Stromal cell of bone marrow (primary cell): ENCODE measurements at regions not wholly inside any gene's neighbourhood (a gene's known extent, or its start where the extent isn't known, plus 50 kb on each side); places are given as distances from the start of the nearest gene placed in this dataset.

Experiments
- DNase-seq: peaks from one replicate; pipeline ENCODE4 v3.0.0-alpha.2; 2012; ENCODE audit warnings: low read depth

DNA sequence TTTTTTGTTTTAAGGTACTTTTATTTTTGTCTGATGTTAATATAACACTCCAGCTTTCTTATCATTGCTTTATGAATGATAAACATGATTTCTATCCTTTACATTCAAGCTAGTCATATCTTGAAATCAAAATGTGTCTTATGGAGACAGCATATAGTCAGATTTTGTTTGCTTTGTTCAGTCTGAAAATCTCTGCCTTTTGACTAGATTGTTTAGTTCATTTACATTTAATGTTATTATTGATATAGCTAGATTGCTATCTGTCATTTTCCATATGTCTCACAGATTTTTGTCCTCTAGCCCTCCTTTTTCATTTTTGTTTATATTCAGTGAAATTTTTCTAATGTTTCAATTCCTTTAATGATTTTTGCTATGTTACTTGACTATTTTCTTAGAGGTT, 332.8 kb downstream of the SMOC2 start:
- no peak for DNase-seq

DNA sequence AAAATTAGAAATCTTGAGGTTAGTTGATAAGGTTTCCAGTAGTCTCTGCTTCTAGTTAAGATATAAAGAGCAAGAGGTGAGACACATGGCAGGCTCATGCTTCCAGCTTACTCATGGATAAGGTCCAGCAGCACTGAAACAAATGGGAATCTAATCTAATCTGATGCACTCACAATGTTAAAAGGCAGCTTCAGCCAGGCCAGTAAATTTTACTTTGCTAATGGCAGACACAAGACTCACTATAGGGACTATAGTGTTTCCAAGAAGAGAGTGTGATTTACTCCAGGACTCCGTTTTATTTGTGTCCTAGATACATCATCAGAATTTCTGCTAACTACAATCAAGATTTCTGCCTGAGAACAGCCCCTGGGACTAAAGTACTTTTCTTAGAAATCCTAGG, 324.8 kb downstream of the SMOC2 start:
- no peak for DNase-seq

DNA sequence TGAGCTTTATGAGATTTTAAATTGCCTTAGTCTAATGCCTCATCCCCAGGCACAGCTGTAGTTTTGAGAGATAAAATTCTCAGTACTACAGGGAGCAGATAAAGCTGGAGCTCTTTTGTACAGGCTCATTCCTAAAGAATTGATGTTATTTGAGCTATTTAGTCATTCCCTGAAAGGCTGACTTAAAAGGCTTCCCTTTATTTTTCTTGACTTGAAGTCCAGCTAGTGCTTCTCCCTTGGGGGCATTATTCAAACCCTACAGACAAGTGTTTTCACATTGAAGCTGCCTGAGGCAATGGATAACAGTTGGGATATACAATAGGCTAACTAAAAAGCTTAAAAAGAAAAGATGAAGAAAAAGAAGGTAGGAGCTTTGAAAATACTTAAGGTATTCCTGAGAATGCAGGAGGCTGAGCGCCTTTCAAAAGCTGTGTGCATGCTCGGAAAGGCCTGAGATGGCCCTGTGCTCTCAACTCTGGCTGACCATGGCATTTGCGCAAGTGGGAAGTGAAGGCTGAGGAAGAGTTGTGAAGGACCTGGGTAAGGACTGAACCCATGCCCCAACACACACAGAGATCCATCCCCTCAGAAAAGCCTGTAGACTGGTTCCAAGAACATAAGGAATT, 315.1 kb downstream of the SMOC2 start:
- DNase-seq = peak; percentile 82

DNA sequence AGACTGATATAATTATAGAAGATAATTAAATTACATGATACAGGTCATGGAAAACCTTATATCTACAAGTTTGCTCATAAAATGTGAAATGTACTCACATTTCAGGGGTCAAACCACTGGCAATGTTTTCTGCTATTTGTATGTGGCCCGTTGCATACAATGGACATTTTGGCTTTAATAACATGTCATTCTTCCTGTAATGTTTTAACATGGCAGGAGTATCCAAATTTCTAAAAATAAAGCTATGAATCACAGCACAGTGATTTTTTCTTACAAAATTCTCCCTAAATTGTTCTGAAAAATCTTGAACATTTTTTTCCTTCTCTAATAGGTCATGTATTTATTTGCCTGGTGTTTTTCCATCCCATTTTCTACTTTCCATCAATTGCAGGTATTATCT, 305.7 kb downstream of the SMOC2 start:
- DNase-seq = no peak

DNA sequence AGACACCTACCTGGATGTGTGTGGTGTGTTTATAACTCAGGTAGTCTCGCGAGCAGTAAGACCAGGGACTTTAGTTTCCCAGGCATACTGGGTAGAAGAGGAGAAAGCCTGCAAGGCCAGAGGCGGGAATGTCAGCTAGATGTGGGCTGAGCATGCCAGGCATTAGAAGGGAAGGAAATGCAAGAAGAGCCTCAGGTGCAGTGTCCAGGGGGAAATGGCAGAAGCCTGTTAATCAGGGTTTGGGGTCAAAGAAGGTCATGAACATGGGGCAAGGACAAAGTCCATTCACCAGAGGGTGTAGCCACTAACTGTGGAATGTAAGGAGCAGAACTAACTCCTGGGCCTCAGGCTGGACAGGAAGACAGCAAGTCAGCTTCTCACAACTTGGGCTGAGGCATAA, 305.0 kb downstream of the SMOC2 start:
- no peak for DNase-seq

DNA sequence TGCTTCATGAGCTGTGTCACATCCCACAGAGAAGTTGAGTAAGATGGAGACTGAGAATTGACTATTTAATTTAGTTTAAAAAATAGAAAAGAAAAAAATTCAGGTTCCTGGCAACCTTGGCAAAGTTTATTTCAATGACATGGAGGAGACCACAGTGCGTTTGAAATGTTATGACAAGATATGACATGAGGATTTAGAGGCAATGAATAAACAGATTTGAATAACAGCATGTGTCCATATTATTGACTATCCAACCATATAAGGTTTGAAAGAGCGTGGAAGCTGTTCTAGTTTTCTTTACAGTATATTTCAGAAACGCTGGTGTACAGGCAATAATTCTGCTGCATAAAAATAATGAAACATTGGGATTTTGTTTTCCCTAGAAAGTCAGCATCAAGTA, 303.9 kb downstream of the SMOC2 start:
- DNase-seq = no peak

DNA sequence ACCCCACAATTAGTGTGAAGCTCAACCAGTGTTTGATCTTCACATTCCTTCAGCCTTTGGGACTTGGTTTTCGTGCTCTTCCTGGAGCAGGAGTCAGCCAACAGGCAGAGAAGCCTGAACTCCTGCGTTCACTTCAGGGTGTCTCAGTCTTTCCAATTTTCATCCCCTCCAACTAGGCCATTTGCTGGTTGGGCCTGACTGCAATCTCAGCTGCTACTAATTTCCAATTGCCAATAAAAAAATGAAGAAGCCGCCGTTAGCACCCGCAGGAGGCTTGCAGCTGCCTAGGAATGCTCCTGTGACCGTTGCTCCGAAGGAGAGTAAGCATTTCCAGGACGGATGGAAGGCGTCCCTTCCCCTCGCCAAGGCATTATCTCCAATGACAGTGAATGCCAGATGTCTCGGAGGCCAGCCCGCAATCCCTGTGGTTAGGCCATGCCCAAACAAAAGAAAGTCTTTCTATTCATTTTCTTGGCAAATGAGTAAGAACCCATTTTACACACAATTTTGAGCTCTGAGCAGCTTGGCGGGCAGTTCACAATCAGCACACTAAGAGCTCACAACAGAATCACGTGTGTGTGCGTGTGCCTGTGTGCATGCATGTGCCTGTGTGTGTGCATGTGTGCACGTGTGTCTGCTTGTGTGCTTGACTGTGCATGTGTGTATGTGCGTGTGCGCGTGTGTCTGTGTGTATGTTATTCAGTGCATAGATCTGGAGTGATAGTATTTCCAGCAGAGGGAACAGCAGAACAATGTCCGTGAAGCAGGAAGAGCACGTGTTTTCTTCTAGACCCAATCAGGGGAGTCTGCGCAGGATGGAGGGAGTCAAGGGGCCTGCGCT, 301.2 kb downstream of the SMOC2 start:
- no peak for DNase-seq

DNA sequence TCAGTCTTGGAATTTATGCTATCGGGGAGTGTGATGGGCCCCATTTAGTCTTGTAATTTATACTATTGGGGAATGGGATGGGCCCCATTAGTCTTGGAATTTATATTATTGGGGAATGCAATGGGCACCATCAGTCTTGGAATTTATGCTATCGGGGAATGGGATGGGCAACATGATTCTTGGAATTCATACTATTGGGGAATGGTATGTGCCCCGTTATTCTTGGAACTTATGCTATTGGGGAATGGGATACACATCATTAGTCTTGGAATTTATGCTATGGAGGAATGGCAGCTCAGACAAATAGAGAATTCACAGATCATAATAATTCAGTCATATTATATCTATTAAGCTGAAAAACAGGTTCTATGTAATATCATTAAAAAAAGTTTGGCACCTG, 300.3 kb downstream of the SMOC2 start:
- DNase-seq = no peak

DNA sequence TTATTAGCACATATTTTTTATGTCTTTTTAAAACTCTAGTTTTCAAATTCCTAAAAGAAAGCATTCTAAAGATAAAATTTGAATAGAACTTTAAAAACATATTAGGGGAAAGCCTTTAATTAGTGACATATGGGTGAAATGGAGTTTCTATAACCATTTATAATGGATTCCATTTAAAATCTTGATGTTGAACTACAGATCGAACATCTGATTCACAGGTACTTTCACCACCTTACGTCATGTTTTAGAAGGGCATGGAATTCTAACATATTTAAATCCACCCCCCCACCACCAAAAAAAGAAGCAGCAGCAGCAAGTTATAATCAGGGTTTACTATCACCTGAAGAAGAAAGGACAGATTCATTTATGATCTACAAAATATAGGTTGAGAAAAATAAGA, 298.4 kb downstream of the SMOC2 start:
- no peak for DNase-seq

DNA sequence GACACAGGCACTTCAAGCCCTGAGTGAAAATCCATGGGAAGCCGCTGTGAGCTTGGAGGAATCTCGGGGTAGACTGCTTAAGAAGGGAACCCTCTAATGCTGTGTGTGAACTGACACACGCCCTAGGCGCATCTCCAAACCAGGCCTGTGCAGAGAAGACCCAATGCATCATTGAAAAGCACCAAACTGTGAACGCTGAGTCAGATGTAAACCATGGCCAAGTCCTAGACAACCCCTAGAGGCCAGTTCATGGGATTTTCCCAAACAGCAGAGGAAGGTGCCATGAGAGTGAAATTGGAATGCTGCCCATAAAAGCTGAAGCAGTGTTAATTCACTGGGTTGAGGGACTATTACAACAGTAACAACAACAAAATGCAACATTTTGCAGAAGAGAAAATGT, 296.5 kb downstream of the SMOC2 start:
- DNase-seq = no peak

DNA sequence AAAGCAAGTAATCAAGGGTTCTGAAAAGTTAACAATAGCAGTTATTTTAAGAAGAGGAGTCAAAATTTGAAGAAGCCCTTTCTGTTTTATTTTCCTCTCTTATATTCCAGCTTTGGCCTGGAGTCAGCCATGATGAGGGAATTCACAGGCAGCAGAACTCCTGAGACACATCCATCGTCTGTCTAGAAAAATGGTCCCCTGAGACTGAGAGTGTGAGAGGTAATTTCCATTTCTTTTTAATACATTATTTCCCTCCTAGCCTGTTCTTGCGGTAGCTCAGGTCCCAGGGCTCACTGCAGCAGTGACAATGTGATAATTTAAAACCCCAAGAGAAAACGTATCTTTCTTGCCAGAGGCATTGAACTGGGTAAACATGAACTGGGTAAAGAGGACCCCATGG, 296.0 kb downstream of the SMOC2 start:
- DNase-seq = no peak

DNA sequence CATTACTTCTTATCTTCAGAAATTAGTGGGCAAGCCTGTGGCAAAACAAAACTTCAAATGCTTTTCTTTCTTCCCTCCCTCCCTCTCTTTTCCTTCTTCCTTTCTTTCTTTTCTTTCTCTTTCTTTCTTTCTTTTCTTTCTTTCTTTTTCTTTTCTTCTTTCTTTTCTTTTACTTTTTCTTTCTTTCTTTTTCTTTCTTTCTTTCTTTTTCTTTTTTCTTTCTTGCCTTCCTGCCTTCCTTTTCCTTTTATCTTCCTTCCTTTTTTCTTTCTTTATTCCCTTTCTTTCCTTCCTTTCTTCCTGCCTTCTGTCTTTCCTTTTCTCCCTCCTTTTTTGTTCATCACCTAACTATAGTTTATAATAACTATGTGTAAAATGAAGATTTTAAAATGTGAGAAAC, 295.1 kb downstream of the SMOC2 start:
- DNase-seq = no peak

DNA sequence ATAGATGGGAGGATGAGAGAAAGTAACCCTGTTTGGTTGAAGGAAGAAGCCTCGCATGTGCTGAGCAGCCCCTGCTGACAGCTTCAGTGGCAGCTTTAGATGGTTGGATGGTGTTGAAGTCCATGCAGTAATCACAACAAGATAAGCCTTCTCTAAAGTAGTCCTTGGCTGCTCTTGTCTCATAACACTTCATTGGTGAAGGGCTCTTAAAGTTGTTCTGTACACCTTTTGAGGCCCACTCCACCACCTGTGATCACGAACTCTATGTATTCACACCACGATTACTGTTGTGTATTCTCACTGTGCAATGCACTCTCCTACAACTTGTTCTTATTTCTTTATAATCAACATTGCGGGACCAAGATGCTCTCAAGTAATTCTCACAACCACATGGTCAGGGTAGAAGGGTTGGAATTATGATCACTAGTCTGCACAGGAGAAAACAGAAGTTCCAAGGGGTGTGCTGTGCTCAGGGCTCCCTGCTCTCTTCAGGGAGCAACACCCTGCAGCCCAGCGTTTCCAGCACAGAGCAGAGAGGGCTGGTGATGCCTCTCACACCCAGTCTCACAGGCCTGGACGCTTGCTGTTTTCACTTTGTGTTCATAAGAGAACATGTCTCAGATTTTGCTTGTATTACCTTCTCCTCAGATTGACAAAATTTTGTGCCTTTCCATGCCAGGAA, 294.4 kb downstream of the SMOC2 start:
- no peak for DNase-seq

DNA sequence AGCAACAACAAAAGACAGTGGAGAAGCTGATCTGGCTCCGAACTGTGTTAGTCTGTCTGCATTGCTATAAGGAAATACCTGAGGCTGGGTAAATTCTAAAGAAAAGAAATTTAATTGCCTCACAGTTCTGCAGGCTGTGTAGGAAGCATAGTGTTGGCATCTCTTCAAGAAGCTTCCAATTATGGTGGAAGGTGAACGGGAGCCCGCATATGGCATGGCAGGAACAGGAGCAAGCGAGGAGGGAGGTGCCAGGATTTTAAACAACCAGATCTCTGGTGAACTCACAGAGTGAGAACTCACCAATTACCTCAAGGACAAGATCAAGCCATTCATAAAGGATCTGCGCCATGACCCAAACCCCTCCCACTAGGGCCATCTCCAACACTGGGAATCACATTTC, 293.5 kb downstream of the SMOC2 start:
- DNase-seq = no peak

DNA sequence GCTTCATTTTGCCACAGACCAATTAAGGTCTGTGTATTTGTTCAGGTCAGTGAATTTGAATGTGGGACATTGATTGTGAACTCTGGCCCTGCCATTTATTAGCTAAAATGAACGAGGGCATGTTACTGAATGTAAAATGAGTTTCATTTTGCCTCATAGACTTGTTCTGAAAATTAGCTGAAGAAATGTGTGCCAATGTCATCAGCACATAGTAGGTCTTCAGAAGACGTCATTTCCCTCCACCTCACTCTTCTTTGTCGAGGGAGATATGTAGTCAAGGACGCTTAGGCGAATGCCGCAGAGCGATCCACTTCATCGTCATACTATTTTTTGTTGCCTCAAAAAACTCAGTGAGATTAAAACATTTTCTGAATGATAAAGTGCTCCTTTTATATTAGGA, 291.7 kb downstream of the SMOC2 start:
- no peak for DNase-seq

DNA sequence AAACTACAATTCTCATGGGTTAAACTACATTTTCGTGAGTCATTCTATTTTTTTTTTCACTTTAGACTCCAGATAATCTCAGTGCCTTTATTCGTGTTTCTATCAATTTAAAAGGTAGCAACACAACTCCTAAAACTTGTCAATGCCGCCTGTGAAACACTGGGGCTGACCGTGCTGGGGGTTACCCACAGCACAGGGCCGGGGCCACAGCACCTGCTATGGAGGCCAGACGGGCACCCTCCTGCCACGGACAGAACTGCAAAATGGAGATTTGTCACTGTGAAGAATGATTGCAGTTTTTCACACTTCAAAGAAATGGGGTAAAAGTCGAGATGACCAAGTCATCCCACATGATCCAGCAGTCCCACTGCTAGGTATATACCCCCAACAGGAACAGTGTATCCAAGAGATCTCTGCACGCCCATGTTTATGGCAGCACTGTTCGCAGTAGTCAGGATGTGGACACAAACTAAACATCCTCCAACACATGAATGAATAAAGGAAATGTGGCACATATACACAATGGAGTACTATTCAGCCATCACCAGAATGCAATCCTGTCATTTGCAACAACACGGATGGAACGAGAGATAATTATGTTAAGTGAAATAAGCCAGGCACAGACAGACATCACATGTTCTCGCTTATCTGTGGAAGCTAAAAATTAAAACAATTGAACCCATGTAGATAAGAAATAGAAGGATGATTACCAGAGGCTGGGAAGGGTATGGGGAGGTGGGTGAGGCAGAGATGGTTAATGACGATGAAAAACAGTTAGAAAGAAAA, 290.1 kb downstream of the SMOC2 start:
- no peak for DNase-seq

DNA sequence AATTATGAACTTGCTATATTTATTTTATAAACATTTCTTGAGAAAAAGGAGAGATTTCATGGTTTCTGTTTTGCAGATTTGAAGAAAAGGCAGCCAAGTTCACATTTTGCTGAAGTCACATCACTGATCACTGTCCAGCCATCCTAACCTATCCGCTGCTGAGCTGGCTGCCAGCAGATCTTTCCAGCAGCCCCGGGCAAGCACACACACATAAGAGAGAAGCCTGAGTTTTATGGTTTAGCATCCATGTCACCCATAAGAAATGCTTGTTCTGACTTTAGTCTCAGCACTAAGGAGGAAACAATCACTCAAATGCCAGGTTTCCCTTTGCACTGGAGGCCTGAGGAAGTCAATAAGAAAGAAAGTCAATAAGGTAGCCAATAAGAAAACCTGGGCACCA, 287.1 kb downstream of the SMOC2 start:
- no peak for DNase-seq

DNA sequence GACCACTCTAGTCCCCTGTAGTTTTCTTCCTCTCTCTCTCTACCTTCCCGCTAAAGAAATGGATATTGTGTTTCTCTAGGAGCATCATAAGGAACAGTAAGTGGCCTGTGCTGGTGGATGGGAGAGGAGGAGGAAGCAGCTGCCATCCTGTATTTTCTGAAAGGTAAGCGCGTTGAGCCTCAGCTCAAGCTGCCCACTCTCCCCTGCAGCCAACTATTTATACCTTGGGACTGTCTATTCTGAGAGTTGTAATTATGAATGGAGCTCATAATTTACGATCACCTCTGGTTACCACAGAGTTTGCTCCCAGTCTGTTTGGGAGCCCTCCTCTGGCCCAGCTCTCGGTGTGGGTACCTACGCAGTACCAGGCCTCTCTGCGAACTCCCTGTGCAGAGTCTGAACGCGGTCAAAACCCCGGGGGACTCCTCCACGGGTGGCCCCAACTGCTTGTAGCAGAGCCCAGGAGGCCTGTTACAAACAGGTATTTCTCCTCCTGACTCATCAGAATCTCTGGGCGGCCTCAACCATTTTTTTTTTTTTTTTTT, 285.4 kb downstream of the SMOC2 start:
- no peak for DNase-seq

DNA sequence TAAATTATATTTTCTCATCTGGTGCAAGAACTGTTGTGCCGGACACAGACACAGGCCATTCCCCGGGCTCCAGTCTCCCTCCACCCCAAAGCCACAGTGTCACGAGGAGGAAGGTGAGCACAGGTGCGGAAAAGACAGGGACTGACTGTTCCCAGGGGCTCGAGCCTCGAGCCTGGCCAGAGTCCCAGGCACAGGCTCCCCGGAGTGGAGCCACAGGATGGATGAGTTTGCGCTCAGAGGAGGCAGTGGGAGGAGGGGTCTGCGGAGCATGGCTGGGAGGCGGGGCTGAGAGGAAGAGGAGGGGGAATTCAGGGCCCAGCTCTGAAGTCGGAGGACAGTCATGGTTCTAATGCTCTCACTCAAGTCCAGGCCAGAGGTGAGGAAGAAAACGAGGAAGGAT, 284.8 kb downstream of the SMOC2 start:
- no peak for DNase-seq

DNA sequence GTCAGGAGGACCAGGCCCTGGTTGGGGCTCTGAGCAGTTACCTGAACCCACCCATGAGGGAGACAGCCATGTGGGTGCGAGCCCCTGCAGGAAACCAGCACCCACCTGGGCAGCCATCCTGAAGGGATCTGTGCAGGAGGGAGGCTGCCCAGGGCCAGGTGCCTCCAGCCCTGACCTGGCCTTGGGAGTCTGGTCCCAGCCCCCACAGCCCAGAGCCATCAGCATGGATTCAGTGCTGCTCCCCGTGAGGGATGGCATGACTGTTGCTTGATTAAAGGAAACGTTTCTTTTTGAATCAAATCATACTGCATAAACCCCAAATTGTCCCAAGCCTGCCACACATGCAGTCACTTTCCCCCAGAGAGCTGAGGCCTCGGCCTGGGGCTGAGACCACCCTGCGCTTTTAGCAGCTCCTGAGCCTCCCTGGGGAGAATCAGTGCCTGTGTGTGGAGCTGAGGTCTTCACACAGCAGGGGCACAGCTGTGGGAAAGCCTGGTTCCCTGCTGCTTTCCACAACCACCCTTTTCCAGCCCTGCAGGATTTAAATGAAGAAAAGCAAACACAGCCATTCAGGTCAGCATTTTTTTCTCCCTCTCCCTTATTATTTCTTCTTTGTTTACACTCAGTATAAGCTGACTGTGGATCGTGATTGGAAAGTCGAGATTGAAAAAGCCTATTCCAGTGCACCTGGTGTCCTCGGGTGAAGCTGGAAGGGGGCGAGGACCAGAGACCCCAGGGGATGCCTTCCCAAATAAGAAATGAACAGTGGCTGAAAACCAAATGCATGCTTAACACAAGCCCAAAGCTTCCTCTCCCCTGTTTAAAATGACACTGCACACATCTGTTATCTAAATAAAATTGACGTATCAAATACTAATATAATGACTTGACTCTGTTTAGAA, 283.9 kb downstream of the SMOC2 start:
- no peak for DNase-seq

DNA sequence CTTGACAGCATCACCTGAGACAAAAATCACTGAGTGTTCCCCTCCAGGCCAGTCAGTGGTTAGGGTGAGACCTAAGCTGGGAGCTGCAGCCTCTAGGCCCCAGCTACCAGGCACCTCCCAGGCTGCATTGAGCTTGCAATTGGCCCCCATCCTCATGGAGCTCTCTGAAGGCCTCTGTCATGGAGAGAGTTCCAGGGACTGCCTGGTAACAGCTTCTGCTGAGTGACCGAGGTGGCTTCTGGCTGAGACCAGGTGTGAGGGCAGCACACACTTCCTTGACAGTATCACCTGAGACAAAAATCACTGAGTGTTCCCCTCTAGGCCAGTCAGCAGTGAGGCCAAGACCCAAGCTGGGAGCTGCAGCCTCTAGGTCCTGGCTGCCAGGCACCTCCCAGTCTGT, 283.0 kb downstream of the SMOC2 start:
- DNase-seq = no peak
